ENCODE measurements at regions not wholly inside any gene's neighbourhood (a gene's known extent, or its start where the extent isn't known, plus 50 kb on each side); places are given as distances from the start of the nearest gene placed in this dataset.
A peak's percentile ranks its signal among the peaks of the same experiment; 100 is the strongest.

DNA sequence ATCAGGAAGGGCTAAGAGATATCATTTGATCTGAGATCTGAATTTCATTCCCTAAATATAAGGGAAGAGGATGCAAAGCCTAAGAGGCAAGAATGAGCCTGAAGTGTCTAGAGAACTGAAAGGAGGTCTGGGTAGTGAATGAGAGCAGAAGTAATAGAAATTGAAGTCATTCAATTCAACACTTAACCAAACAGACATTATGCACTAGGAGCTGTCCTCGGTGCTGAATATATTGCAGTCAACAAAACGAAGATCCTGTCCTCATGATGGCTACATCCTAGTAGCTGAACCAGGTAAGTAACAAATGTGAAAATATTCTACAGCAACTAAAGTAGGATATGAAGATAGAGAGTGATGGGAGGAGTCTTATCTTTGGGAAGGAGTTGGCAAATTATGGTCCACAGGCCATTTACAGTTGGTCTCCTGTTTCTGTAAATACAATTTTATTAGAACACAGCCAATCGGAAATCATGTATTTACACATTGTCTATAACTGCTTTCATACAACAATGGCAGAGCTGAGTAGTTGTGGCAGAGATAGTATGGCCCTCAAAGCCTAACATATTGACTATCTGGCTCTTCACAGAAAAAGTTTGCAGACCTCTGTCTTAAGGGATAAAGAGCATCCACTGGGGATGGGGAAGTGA is 192.9 kb upstream of the CADPS start:
- Histone ChIP-seq H3K27ac (ENCODE audit: low read depth, low read length) (no peak overlapping the region), H3K23ac (ENCODE audit: low read length) (no peak overlapping the region), H3K4ac (ENCODE audit: low read depth, low read length) (no peak overlapping the region), H2BK120ac (ENCODE audit: insufficient read depth, low read length, poor library complexity) (no peak overlapping the region), H3K18ac (ENCODE audit: low read length) (no peak overlapping the region), H4K91ac (ENCODE audit: low read depth, low read length) (no peak overlapping the region), H3K9ac (ENCODE audit: low read length) (no peak overlapping the region), H3K27me3 (ENCODE audit: insufficient read depth, low read length) (no peaks in the 10 kb centered on the region), H3K79me2 (ENCODE audit: control insufficient read depth, insufficient read depth, low read length, poor library complexity) (no peaks in the 10 kb centered on the region), H4K8ac (ENCODE audit: low read depth, low read length) (no peak overlapping the region), H3K4me2 (ENCODE audit: low read length) (no peak overlapping the region), H4K12ac (ENCODE audit: low read depth, low read length) (no peak overlapping the region), H2AFZ (ENCODE audit: insufficient read depth, low read length, poor library complexity) (no peak overlapping the region), H3K4me3 (ENCODE audit: low read depth, low read length) (no peak overlapping the region), H3K79me1 (ENCODE audit: low read length) (no peaks in the 10 kb centered on the region), H3K36me3 (ENCODE audit: control insufficient read depth in 1 of 2, insufficient read depth in 2 of 2, low read length in 2 of 2) (no peaks in the 10 kb centered on the region), H3K9me3 (ENCODE audit: insufficient read depth, low read depth, low read length) (no peaks in the 10 kb centered on the region), H2BK5ac (ENCODE audit: low read depth, low read length, poor library complexity) (no peak overlapping the region), H3K4me1 (ENCODE audit: control insufficient read depth in 1 of 2, insufficient read depth in 2 of 2, low read length in 2 of 2) (no peaks in the 10 kb centered on the region), H2BK12ac (ENCODE audit: low read length) (no peak overlapping the region), H2AK5ac (ENCODE audit: low read length) (no peak overlapping the region), H3K14ac (ENCODE audit: low read length) (no peak overlapping the region)
- peak; percentile 12 to 75 for DNase-seq
- no CpG with 5 or more reads among the region's 3 CpGs for WGBS (ENCODE audit: extremely low coverage, insufficient coverage, insufficient read length)

DNA sequence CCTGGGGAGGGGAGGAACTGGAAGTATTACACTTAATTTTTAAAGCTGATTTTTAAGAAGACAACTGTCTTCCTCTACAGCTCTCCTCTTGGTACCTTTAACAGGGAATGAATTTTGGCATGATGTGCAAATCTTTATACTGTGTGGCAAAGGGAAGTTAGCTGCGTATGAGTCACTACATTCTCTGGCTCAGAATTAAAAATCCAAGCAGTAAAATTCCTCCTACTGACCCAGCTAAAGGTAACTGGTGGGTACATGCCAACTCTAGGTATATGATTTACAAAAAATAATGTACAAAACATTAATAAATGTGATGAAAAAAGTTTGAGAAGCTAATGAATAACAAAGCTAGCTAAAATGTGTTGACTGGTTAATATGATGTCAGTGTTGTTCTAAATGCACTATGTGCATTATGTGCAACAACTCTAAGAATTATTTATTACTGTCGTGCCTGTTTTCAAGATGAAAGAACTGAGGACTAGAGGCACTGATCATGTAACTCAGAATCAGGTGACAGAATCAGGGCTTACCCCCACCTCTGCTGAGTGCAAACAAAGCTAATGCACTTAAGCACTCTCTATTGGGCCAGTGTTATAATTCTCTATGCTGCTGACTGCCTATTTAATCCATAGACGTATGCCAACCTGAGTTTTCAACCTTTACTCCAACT is 194.7 kb upstream of the CADPS start:
- Histone ChIP-seq H3K18ac (ENCODE audit: low read length) (no peak overlapping the region), H2BK12ac (ENCODE audit: low read length) (no peak overlapping the region), H2BK5ac (ENCODE audit: low read depth, low read length, poor library complexity) (no peak overlapping the region), H3K4ac (ENCODE audit: low read depth, low read length) (no peak overlapping the region), H3K36me3 (ENCODE audit: control insufficient read depth in 1 of 2, insufficient read depth in 2 of 2, low read length in 2 of 2) (no peaks in the 10 kb centered on the region), H3K27ac (ENCODE audit: low read depth, low read length) (no peak overlapping the region), H4K91ac (ENCODE audit: low read depth, low read length) (no peak overlapping the region), H3K4me3 (ENCODE audit: low read depth, low read length) (no peak overlapping the region), H3K14ac (ENCODE audit: low read length) (no peak overlapping the region), H3K23ac (ENCODE audit: low read length) (no peak overlapping the region), H3K9me3 (ENCODE audit: insufficient read depth, low read depth, low read length) (no peaks in the 10 kb centered on the region), H4K12ac (ENCODE audit: low read depth, low read length) (no peak overlapping the region), H2AFZ (ENCODE audit: insufficient read depth, low read length, poor library complexity) (no peak overlapping the region), H3K79me1 (ENCODE audit: low read length) (no peaks in the 10 kb centered on the region), H2AK5ac (ENCODE audit: low read length) (no peak overlapping the region), H3K27me3 (ENCODE audit: insufficient read depth, low read length) (no peaks in the 10 kb centered on the region), H3K9ac (ENCODE audit: low read length) (no peak overlapping the region), H2BK120ac (ENCODE audit: insufficient read depth, low read length, poor library complexity) (no peak overlapping the region), H4K8ac (ENCODE audit: low read depth, low read length) (no peak overlapping the region), H3K4me1 (ENCODE audit: control insufficient read depth in 1 of 2, insufficient read depth in 2 of 2, low read length in 2 of 2) (no peaks in the 10 kb centered on the region), H3K4me2 (ENCODE audit: low read length) (no peak overlapping the region), H3K79me2 (ENCODE audit: control insufficient read depth, insufficient read depth, low read length, poor library complexity) (no peaks in the 10 kb centered on the region)
- WGBS (ENCODE audit: extremely low coverage, insufficient coverage, insufficient read length) = no CpG with 5 or more reads among the region's 3 CpGs
- no peak for DNase-seq

DNA sequence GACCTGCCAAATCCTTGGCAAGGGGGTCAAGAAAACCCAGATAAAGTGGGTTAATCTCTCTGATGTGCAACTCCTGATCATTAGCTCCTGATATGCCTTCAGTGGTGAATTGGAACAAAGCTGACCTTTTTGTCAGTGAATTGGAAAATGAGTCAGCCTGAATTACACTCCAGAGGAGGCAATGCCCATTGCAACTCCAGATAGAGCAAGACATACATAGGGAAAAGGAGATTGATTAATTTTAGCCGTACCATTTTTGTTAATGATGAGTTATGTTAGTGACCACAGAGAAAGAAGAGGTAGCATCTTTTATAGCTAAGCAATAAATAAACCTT is 195.2 kb upstream of the CADPS start:
- H3K4me3 ChIP-seq (ENCODE audit: low read depth, low read length) = no peak overlapping the region
- H4K91ac ChIP-seq (ENCODE audit: low read depth, low read length) = no peak overlapping the region
- no CpG with 5 or more reads among the region's 1 CpG for WGBS (ENCODE audit: extremely low coverage, insufficient coverage, insufficient read length)
- no peak overlapping the region for H3K18ac ChIP-seq (ENCODE audit: low read length)
- H2AFZ ChIP-seq (ENCODE audit: insufficient read depth, low read length, poor library complexity) = no peak overlapping the region
- no peak overlapping the region for H3K4ac ChIP-seq (ENCODE audit: low read depth, low read length)
- no peaks in the 10 kb centered on the region for H3K4me1 ChIP-seq (ENCODE audit: control insufficient read depth in 1 of 2, insufficient read depth in 2 of 2, low read length in 2 of 2)
- H3K4me2 ChIP-seq (ENCODE audit: low read length) = no peak overlapping the region
- no peak overlapping the region for H3K14ac ChIP-seq (ENCODE audit: low read length)
- H2BK5ac ChIP-seq (ENCODE audit: low read depth, low read length, poor library complexity) = no peak overlapping the region
- no peak overlapping the region for H2AK5ac ChIP-seq (ENCODE audit: low read length)
- H2BK12ac ChIP-seq (ENCODE audit: low read length) = no peak overlapping the region
- no peaks in the 10 kb centered on the region for H3K79me1 ChIP-seq (ENCODE audit: low read length)
- H3K9ac ChIP-seq (ENCODE audit: low read length) = no peak overlapping the region
- DNase-seq = no peak
- no peaks in the 10 kb centered on the region for H3K27me3 ChIP-seq (ENCODE audit: insufficient read depth, low read length)
- no peak overlapping the region for H3K27ac ChIP-seq (ENCODE audit: low read depth, low read length)
- H3K23ac ChIP-seq (ENCODE audit: low read length) = no peak overlapping the region
- no peak overlapping the region for H4K8ac ChIP-seq (ENCODE audit: low read depth, low read length)
- H3K79me2 ChIP-seq (ENCODE audit: control insufficient read depth, insufficient read depth, low read length, poor library complexity) = no peaks in the 10 kb centered on the region
- no peaks in the 10 kb centered on the region for H3K36me3 ChIP-seq (ENCODE audit: control insufficient read depth in 1 of 2, insufficient read depth in 2 of 2, low read length in 2 of 2)
- no peak overlapping the region for H2BK120ac ChIP-seq (ENCODE audit: insufficient read depth, low read length, poor library complexity)
- no peaks in the 10 kb centered on the region for H3K9me3 ChIP-seq (ENCODE audit: insufficient read depth, low read depth, low read length)
- H4K12ac ChIP-seq (ENCODE audit: low read depth, low read length) = no peak overlapping the region

DNA sequence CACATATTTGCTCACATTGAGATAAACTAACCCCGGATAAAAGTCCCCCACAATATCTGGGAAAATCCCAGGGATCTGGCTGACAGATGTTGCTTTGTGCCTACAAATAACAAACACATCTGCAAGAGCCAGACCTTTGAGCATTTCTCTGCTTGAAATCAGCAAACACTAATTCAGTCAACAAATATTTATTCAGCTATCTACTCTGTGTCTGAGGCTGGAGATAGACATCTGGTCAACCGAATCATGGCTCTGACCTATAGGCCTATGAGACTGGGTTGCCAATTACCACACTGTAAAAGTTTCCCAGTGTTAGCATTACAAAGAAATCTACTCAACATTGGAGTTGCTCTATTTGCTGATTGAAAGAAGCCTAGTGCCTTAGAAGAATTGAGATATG is 201.1 kb upstream of the CADPS start:
- Histone ChIP-seq H3K27me3 (ENCODE audit: insufficient read depth, low read length) (no peaks in the 10 kb centered on the region), H3K4ac (ENCODE audit: low read depth, low read length) (no peak overlapping the region), H3K14ac (ENCODE audit: low read length) (no peak overlapping the region), H4K12ac (ENCODE audit: low read depth, low read length) (no peak overlapping the region), H4K8ac (ENCODE audit: low read depth, low read length) (no peak overlapping the region), H3K9ac (ENCODE audit: low read length) (no peak overlapping the region), H3K79me2 (ENCODE audit: control insufficient read depth, insufficient read depth, low read length, poor library complexity) (no peaks in the 10 kb centered on the region), H2BK12ac (ENCODE audit: low read length) (no peak overlapping the region), H3K9me3 (ENCODE audit: insufficient read depth, low read depth, low read length) (no peaks in the 10 kb centered on the region), H3K18ac (ENCODE audit: low read length) (no peak overlapping the region), H2BK120ac (ENCODE audit: insufficient read depth, low read length, poor library complexity) (no peak overlapping the region), H3K36me3 (ENCODE audit: control insufficient read depth in 1 of 2, insufficient read depth in 2 of 2, low read length in 2 of 2) (no peaks in the 10 kb centered on the region), H3K79me1 (ENCODE audit: low read length) (no peaks in the 10 kb centered on the region), H2BK5ac (ENCODE audit: low read depth, low read length, poor library complexity) (no peak overlapping the region), H3K4me1 (ENCODE audit: control insufficient read depth in 1 of 2, insufficient read depth in 2 of 2, low read length in 2 of 2) (no peaks in the 10 kb centered on the region), H3K4me2 (ENCODE audit: low read length) (no peak overlapping the region), H2AK5ac (ENCODE audit: low read length) (no peak overlapping the region), H3K4me3 (ENCODE audit: low read depth, low read length) (no peak overlapping the region), H4K91ac (ENCODE audit: low read depth, low read length) (no peak overlapping the region), H3K27ac (ENCODE audit: low read depth, low read length) (no peak overlapping the region), H3K23ac (ENCODE audit: low read length) (no peak overlapping the region), H2AFZ (ENCODE audit: insufficient read depth, low read length, poor library complexity) (no peak overlapping the region)
- no CpG with 5 or more reads among the region's 2 CpGs for whole genome bisulfite sequencing (ENCODE audit: extremely low coverage, insufficient coverage, insufficient read length)
- no peak for DNase-seq

All from trophoblast cell (in vitro differentiated cells and primary cell).